IPS DF 19.7 (cell line): ENCODE measurements at regions not wholly inside any gene's neighbourhood (a gene's known extent, or its start where the extent isn't known, plus 50 kb on each side); places are given as distances from the start of the nearest gene placed in this dataset.

Experiments
- DNase-seq: peaks from one replicate; pipeline ENCODE4 v3.0.0-alpha.2; 2013; ENCODE audit warnings: low read depth, low spot score

DNA sequence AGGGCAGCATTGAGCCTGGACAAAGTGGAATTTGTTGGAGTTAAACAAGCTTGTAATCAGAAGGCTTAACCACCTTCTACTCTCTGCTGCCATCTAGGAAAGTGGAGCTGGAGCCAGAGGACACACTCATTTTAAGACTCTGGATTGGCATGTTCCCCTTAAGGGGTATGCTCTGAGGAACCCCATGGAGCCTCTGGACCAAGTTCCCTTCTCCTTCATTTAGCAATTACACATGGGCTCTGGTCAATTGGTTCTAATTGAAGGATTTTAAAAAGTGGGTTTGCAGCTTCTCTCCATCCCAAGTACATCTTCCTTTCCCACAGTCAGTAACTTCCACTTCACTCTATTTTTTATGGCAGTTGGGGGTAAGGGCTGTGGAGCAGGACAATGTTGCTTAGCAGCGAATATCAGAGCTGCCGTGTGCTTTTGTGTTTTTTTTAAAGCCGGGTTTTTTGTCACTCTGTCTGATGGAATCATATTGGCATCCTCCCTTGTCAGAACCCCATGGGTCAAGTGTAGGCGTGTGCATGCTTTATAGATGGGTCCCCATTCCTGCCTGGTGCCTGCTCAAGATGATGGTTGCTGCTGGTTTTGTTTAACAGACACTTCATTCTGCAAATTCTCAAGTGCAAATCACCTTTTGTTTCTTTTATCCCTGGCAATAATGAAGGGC is 330.7 kb upstream of the ADAMTSL1 start:
- DNase-seq, result no peak

DNA sequence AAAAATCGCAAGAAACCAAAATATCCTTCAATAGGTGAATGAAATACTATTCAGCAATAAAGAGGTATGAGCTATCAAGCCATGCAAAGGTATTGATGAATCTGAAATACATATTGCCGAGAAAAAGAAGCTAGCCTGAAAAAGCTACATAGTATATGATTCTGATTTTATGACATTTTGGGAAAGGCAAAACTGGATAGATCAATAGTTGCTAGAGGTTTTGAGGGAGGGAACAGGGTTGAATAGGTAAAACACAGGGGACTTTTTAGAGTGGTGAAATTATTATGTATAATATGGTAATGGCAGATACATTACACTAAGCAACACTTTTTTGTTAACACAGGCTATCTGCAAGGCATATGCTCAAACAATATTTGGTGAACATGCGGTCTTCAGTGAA is 327.6 kb upstream of the ADAMTSL1 start:
- no peak for DNase-seq

- no peak for DNase-seq
Observed at GRCh38 chr9:18149471-18150011, 324.4 kb upstream of the ADAMTSL1 start.

DNA sequence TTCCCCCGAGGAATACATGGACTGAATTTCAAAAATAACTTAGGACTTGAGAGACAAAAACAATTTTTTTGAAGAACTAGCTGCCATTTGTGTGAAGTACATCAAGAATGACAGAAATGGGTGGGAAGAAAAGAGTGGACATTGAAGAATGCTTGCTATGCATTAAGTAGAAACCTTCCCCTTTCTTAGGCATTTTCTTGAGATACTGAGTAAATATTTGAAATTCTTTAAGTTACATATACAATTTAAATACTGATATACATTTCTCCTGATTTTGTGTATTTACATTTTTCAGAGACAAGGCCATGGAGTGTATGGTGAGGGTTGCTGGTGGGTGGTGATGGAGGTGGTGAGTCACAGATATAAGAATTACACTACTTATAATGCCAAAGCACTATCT is 319.3 kb upstream of the ADAMTSL1 start:
- no peak for DNase-seq

GRCh38 chr9:18159254-18159653 is 314.7 kb upstream of the ADAMTSL1 start:
- DNase-seq, result no peak

DNA sequence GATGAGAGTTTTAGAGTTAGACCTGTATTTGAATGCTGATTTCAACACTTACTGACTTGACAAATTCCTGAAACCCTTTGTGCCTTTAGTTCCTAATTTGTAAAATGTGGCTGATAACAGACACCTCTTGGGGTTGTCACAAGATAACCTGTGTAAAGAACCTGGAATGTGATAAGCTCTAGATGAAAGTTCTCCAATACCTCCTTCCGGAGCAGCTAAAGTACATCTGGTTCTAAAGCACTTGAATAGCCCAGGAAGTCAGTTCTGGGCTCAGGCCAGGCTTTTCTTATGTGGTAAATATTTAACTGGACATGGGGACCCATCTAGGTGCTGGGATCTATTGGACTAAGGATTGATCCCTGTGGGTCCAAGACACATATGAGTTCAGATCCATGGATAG is 310.8 kb upstream of the ADAMTSL1 start:
- no peak for DNase-seq

DNA sequence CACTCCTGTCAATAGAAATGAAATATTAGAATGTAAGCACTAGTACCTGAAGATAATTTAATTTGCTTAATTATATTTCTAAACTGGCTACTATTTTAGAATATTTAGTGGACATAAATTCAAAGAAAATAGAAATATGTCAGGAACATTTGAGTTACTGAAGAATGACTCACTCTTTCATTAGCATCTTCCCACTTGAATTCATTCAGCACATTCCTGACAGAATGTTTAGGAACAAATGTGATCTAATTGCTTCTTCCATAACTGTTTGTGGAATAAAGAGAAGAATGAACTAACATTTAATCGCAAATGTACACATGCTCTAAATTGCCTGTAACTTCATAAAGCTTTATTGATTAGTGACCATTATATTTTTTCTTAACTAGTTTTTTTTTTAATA is 306.2 kb upstream of the ADAMTSL1 start:
- no peak for DNase-seq

DNA sequence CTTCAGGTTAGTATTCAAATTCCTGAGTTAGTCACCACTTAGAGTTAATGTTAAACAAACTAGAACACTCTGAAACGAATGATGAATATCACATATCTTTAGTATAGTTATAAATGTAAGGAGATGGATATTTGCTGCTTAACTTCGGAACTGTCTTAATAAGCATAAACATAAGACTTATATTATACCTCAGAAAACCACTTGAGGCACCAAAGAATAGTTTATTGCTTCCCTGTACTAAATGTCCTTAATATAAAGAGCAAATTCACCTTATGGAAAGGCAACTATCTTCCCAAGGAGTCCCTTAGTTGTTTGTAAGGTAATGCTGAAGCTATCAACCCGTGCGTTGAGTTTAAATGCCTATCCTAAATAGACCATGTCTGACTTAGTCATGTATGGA is 300.0 kb upstream of the ADAMTSL1 start:
- DNase-seq, result no peak

DNA sequence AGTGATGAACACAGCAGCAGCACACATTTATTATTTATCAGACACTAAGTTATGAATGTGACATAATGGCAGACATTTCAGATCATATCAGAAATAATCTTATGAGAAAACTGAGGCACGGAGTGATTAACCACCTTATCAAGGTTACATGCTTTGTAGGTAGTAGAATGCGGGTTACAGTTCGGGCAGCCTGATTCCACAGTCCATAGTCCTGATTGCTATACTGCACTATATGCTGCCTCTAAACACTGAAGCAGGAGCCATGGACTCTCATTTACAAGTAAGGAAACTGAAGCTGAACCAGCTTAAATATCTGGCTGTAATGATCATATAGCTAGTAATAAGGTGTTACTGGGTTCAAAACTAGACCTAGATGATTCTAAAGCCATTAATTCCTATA is 291.3 kb upstream of the ADAMTSL1 start:
- DNase-seq, result no peak

DNA sequence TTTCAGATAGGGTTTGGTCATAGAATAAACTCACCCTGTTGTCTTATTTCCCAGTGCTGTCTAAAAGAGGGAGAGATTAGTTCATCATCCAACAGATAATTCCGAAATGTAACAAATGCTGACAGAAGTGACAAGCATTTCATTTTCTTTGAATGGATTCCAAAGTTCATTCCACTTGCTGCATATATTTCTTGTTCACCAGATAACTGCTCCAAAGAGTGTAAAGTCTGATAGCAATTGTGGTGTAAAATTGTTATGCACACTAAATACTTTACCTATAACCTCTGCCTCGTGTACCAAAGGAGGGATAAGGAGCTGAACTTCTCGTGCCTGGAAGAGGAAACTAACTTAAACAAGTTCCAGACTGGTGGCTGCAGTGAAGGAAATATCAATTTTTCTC is 290.0 kb upstream of the ADAMTSL1 start:
- DNase-seq, result no peak

DNA sequence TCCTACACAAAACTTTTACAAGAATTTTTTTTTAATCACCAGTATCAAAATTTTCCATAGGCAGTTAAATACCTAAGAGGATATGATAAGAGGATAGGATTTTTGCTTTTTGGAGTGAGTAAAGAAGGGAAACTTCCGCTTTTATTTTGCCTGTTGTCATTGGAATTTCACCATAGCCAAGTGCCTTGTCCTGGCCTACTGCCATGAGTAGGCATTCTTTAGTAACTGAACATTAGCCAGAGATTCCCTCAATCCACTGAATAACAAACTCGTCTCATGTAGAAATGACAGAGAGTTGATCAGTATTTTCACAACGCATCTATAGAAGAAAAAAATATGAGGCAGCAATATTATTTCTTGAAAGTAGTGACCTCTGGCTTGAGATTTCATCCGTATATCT is 289.6 kb upstream of the ADAMTSL1 start:
- DNase-seq, result no peak

DNA sequence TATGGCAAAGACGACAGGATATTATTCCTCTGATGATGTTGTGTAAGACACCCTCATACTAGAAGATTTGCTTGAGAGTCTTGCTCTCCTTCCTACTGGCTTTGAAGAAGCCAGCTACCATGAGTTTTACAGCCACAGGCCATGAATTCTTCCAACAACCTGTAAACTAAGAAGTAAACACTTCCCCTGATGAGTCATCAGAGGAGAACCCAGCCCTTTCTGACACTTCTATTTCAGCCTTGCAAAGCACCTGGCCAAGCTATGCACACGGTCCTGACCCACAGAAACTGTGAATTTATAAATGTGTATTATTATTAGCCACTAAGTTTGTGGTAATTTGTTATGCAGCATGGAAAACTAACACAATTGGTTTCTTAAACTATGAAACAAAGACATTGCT is 288.8 kb upstream of the ADAMTSL1 start:
- peak; percentile 9 for DNase-seq

DNA sequence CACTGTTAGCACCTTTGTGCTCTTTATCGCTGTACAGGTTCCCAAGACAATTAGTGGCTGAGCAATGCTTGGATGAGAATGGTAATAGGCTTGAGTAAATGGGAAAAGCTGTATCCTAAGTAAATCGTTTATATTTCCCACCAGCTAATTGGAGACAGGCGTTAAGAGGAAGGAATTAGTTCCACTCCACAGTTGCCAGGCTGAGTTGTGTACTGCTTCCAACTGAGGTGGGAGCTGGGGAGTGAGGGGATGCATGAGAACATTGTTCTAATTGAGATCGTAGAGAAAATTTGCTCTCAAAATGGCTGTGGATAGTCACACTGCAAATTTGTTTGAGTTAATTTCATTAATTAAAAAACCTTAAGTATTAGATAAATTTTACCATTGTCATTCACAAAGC is 285.0 kb upstream of the ADAMTSL1 start:
- DNase-seq, result no peak

DNA sequence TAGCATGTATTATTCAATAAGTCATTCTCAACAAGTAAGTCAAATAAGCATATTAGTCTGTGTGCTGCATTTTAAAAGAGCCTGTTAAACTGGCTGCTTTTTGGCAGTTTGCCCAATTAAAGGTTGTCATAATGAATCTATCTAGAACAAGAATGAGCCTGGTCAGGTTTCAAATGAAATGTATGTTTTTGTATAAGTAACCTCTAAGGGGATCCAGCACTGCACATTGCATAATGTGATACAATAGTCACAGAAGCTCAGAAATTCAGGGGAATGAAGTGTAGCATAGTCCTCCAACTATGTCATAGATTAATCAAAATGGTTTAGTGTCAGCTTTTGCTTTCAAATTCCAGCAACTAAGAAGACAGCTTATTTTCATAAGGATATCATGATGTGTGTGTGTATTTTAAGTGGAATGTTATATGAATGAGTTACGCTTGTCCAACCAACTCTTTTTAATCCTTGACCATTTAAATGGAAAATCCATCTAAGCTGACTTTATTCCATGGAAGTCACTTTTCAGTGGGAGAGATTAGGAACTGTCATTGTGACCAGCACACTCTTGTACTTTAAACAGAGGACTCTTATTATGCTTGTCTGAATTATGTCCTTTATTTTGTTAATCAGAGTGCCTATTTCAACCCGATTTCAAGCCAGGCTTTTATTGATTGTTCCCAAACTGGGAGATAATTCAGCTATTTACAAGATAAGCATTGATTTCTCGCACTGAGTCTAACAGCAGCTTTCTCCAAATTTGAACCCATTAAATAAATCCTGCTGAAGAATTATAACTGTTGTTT is 283.9 kb upstream of the ADAMTSL1 start:
- DNase-seq, result no peak

- DNase-seq, result no peak
Observed at GRCh38 chr9:18190671-18191374, 283.1 kb upstream of the ADAMTSL1 start.

- no peak for DNase-seq
Observed at GRCh38 chr9:18194316-18194715, 279.6 kb upstream of the ADAMTSL1 start.

DNA sequence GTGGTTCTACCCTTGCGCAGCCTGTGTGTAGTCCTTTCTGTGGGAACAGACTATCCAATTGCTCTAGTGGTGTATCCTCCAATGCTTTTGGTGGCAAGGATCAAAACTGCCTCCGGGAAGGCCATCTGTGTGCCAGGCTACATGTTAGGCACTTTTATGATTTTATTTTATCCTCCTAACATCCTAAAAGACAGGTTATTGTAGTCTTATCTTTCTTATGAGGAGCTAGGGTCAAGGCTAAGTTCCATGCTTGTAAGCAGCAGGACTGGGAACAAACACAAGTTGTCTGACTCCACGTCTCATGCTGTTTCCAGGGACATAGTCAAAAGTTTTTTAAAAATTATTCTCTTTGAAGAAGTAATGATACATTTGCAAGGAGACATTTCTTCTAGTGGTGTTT is 278.7 kb upstream of the ADAMTSL1 start:
- DNase-seq, result no peak

- no peak for DNase-seq
Observed at GRCh38 chr9:18202924-18203323, 271.0 kb upstream of the ADAMTSL1 start.

GRCh38 chr9:18207735-18208134 is 266.2 kb upstream of the ADAMTSL1 start:
- no peak for DNase-seq

GRCh38 chr9:18208166-18209059 is 265.5 kb upstream of the ADAMTSL1 start:
- peak; percentile 15 for DNase-seq

GRCh38 chr9:18215626-18216025 is 258.3 kb upstream of the ADAMTSL1 start:
- no peak for DNase-seq
